Stimulated activated naive CD4-positive, alpha-beta T cell treated with Interleukin-2 at 50 U/mL for 16 hours (primary cell): ENCODE measurements at regions not wholly inside any gene's neighbourhood (a gene's known extent, or its start where the extent isn't known, plus 50 kb on each side); places are given as distances from the start of the nearest gene placed in this dataset.

Experiments used
- DNase-seq: peaks from one replicate; lab custom pipeline; 2025; lab: John Stamatoyannopoulos, UW

- no peak for DNase-seq
Measured at GRCh38 chr5:73228052-73228451, 55.1 kb downstream of the TMEM174 start.
